MM.1S (cell line): ENCODE measurements at regions not wholly inside any gene's neighbourhood (a gene's known extent, or its start where the extent isn't known, plus 50 kb on each side); places are given as distances from the start of the nearest gene placed in this dataset.

ENCODE experiments used
- DNase-seq: peaks from one replicate; pipeline ENCODE4 v3.0.0-alpha.2; 2015
- H2AFZ ChIP-seq: fragments of 300-600 bp; sonication (generic); 2 replicates; pipeline ENCODE4 v1.6.0; 2016; ENCODE audit warnings: antibody characterized with exemption, low read length
- H3F3A ChIP-seq: fragments of 300-600 bp; sonication (generic); 2 replicates; pipeline ENCODE4 v1.6.1; 2016; ENCODE audit warnings: mild to moderate bottlenecking, antibody characterized with exemption, low read length, moderate library complexity, mixed read lengths; ENCODE audit not compliant: insufficient read depth
- H3K27ac ChIP-seq: fragments of 300-600 bp; sonication (generic); 2 replicates; pipeline ENCODE4 v1.5.1; 2016; ENCODE audit warnings: mild to moderate bottlenecking, low read length
- H3K27me3 ChIP-seq: fragments of 300-600 bp; sonication (generic); replicated peaks from 2 replicates; pipeline ENCODE4 v1.6.0; 2016; ENCODE audit warnings: low read length; ENCODE audit not compliant: insufficient read depth
- H3K36me3 ChIP-seq: fragments of 300-600 bp; sonication (generic); replicated peaks from 2 replicates; pipeline ENCODE4 v1.6.1; 2016; ENCODE audit warnings: mild to moderate bottlenecking, low read length, mixed read lengths; ENCODE audit not compliant: insufficient read depth
- H3K4me1 ChIP-seq: fragments of 300-600 bp; sonication (generic); 2 replicates; pipeline ENCODE4 v1.6.1; 2016; ENCODE audit warnings: low read length, mixed read lengths
- H3K4me2 ChIP-seq: fragments of 300-600 bp; sonication (generic); 2 replicates; pipeline ENCODE4 v1.6.0; 2016; ENCODE audit warnings: low read depth, low read length
- H3K4me3 ChIP-seq: fragments of 300-600 bp; sonication (generic); 2 replicates; pipeline ENCODE4 v1.5.1; 2016; ENCODE audit warnings: low read length, mixed read lengths
- H3K79me2 ChIP-seq: fragments of 300-600 bp; sonication (generic); 2 replicates; pipeline ENCODE4 v1.6.1; 2016; ENCODE audit warnings: mixed run types, low read length, mixed read lengths
- H3K9ac ChIP-seq: fragments of 300-600 bp; sonication (generic); 2 replicates; pipeline ENCODE4 v1.6.1; 2016; ENCODE audit warnings: low read length, mixed read lengths
- H3K9me2 ChIP-seq: fragments of 300-600 bp; sonication (generic); replicated peaks from 2 replicates; pipeline ENCODE4 v1.6.1; 2016; ENCODE audit warnings: mild to moderate bottlenecking, low read length, mixed read lengths; ENCODE audit not compliant: insufficient read depth
- H3K9me3 ChIP-seq: fragments of 300-600 bp; sonication (generic); replicated peaks from 2 replicates; pipeline ENCODE4 v1.6.1; 2016; ENCODE audit warnings: mild to moderate bottlenecking, low read length, mixed read lengths; ENCODE audit not compliant: insufficient read depth
- H4K20me1 ChIP-seq: fragments of 300-600 bp; sonication (generic); 2 replicates; pipeline ENCODE4 v1.6.1; 2016; ENCODE audit warnings: mild to moderate bottlenecking, low read length, moderate library complexity, mixed read lengths; ENCODE audit not compliant: insufficient read depth
- EZH2 ChIP-seq: fragments of 300-600 bp; sonication (generic); optimal IDR thresholded peaks from 2 replicates; pipeline ENCODE3; 2017; ENCODE audit warnings: low read depth, mild to moderate bottlenecking, antibody characterized with exemption, low read length, mixed read lengths
- EZH2phosphoT487 ChIP-seq: fragments of 300-600 bp; sonication (generic); IDR thresholded peaks from 2 replicates; pipeline ENCODE4 v1.6.1; 2018; ENCODE audit warnings: antibody characterized with exemption, low read length
- TF ChIP-seq, protein P1 (sequence below): fragments of 300-600 bp; sonication (generic); IDR thresholded peaks from 2 replicates; pipeline ENCODE4 v1.5.1; 2016; ENCODE audit warnings: antibody characterized with exemption, low read length, mixed read lengths

GRCh38 chr16:51427085-51427484, 276.0 kb upstream of the SALL1 start:
- Histone ChIP-seq H3K9me2 (no peaks in the 10 kb centered on the region), H3K9ac (no peak overlapping the region)

DNA sequence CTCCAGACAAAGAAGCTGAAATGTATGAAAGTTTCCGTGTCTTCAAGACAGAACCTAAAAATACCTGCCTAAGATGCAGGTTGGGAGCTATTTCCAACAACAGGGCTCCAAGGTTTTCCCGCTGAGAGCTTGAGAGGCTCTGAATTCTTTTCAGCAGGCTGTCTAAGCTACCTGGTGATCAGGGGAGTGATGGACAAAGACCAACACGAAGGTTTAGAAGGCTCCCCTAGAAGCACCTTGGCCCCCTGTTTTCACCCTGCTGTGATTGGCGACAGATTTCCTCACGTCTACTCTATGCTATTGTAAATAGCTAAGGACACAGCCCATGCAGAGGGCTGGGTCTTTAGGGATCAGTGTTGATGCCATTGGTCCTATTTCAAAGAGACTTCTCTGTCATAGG, 275.2 kb upstream of the SALL1 start:
- Histone ChIP-seq H3K9me3 (no peaks in the 10 kb centered on the region), H3K79me2 (no peaks in the 10 kb centered on the region), H3K4me1 (no peaks in the 10 kb centered on the region), H3K36me3 (no peaks in the 10 kb centered on the region), H3K4me2 (no peak overlapping the region), H3F3A (no peaks in the 10 kb centered on the region), H3K9ac (no peak overlapping the region), H4K20me1 (no peaks in the 10 kb centered on the region), H3K9me2 (no peaks in the 10 kb centered on the region), H3K27me3 (no peaks in the 10 kb centered on the region), H3K4me3 (no peak overlapping the region), H2AFZ (no peak overlapping the region), H3K27ac (no peak overlapping the region)
- DNase-seq = no peak
- TF ChIP-seq, protein P1, sequence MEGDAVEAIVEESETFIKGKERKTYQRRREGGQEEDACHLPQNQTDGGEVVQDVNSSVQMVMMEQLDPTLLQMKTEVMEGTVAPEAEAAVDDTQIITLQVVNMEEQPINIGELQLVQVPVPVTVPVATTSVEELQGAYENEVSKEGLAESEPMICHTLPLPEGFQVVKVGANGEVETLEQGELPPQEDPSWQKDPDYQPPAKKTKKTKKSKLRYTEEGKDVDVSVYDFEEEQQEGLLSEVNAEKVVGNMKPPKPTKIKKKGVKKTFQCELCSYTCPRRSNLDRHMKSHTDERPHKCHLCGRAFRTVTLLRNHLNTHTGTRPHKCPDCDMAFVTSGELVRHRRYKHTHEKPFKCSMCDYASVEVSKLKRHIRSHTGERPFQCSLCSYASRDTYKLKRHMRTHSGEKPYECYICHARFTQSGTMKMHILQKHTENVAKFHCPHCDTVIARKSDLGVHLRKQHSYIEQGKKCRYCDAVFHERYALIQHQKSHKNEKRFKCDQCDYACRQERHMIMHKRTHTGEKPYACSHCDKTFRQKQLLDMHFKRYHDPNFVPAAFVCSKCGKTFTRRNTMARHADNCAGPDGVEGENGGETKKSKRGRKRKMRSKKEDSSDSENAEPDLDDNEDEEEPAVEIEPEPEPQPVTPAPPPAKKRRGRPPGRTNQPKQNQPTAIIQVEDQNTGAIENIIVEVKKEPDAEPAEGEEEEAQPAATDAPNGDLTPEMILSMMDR = no peak
- TF ChIP-seq EZH2phosphoT487 = no peak
- no peak for TF ChIP-seq EZH2

More at GRCh38 chr16:51427085-51427484, 276.0 kb upstream of the SALL1 start:
- Histone ChIP-seq H3K36me3 (no peaks in the 10 kb centered on the region), H3K27me3 (no peaks in the 10 kb centered on the region), H3K4me1 (no peaks in the 10 kb centered on the region), H2AFZ (no peak overlapping the region), H4K20me1 (no peaks in the 10 kb centered on the region), H3K79me2 (no peaks in the 10 kb centered on the region), H3F3A (no peaks in the 10 kb centered on the region), H3K9me3 (no peaks in the 10 kb centered on the region), H3K4me2 (no peak overlapping the region), H3K27ac (no peak overlapping the region), H3K4me3 (no peak overlapping the region)
- TF ChIP-seq EZH2 (no peak), EZH2phosphoT487 (no peak)
- TF ChIP-seq, protein P1 = no peak
- DNase-seq = no peak

GRCh38 chr16:51420247-51420646, 269.2 kb upstream of the SALL1 start:
- Histone ChIP-seq H3K27me3 (no peaks in the 10 kb centered on the region), H3K9ac (no peak overlapping the region), H3K79me2 (no peaks in the 10 kb centered on the region), H3K4me3 (no peak overlapping the region), H2AFZ (no peak overlapping the region), H3K27ac (no peak overlapping the region), H3K4me2 (no peak overlapping the region), H3K36me3 (no peaks in the 10 kb centered on the region), H3F3A (no peaks in the 10 kb centered on the region), H3K4me1 (no peaks in the 10 kb centered on the region), H4K20me1 (no peaks in the 10 kb centered on the region), H3K9me3 (no peaks in the 10 kb centered on the region), H3K9me2 (no peaks in the 10 kb centered on the region)
- DNase-seq = no peak
- TF ChIP-seq, protein P1 = no peak
- no peak for TF ChIP-seq EZH2
- no peak for TF ChIP-seq EZH2phosphoT487
